ENCODE measurements at regions not wholly inside any gene's neighbourhood (a gene's known extent, or its start where the extent isn't known, plus 50 kb on each side); places are given as distances from the start of the nearest gene placed in this dataset.

DNA sequence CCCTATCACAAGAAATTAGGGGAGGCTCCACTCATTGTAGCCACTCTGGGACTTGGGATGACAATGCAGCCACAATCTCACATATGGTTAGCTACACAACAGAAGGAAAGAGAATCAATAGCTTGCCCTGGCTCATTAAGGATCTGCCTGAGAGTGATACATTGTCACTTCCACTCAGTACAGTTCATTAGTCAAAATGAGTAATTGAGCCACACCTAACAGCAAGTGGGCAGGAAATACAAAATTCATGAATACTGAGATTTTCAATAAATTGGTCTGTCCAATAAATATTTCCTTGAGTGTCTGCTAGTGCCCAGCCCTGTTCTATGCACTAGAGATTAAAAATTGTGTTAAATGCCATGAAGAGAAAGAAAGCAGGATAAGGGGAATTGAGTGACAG, 231.3 kb upstream of the NR4A3 start:
- TF ChIP-seq, protein P1, sequence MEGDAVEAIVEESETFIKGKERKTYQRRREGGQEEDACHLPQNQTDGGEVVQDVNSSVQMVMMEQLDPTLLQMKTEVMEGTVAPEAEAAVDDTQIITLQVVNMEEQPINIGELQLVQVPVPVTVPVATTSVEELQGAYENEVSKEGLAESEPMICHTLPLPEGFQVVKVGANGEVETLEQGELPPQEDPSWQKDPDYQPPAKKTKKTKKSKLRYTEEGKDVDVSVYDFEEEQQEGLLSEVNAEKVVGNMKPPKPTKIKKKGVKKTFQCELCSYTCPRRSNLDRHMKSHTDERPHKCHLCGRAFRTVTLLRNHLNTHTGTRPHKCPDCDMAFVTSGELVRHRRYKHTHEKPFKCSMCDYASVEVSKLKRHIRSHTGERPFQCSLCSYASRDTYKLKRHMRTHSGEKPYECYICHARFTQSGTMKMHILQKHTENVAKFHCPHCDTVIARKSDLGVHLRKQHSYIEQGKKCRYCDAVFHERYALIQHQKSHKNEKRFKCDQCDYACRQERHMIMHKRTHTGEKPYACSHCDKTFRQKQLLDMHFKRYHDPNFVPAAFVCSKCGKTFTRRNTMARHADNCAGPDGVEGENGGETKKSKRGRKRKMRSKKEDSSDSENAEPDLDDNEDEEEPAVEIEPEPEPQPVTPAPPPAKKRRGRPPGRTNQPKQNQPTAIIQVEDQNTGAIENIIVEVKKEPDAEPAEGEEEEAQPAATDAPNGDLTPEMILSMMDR (IDR thresholded peaks at IDR 0.05), result no peak
- no peak for TF ChIP-seq POLR2A (IDR thresholded peaks at IDR 0.05)
- TF ChIP-seq POLR2AphosphoS5 (IDR thresholded peaks at IDR 0.05), result no peak
- no peak for TF ChIP-seq EP300 (IDR thresholded peaks at IDR 0.05)
